ENCODE measurements at regions not wholly inside any gene's neighbourhood (a gene's known extent, or its start where the extent isn't known, plus 50 kb on each side); places are given as distances from the start of the nearest gene placed in this dataset.

DNA sequence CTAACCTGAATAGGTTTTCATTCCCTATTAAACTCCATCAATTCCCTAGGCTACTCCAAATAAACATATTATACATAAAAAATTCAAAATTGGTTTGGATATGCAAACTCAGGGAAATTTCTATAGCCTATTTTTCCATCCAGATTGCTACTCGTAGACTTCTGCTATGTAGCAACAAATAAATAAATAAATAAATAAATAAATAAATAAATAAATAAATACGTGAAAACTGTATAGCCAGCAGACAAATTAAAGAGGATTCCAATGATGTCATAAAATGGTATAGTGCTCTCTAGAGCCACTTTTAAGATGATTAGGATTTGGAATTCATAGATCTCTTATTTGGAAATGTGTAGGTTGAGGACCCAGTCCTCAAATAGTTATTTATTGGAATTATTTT, 1193.2 kb upstream of the NUDT12 start:
- Mint-ChIP-seq H3K4me3 (no peak overlapping the region), H3K4me1 (no peaks in the 10 kb centered on the region), H3K27me3 (no peaks in the 10 kb centered on the region), H3K9me3 (ENCODE audit: insufficient read depth) (no peaks in the 10 kb centered on the region), H3K27ac (no peak overlapping the region)
- no peak overlapping the region for H2AFZ ChIP-seq (ENCODE audit: insufficient read depth, low read depth, low read length, poor library complexity, severe bottlenecking)
- H3K27me3 ChIP-seq (replicated peaks in 1 of 4; ENCODE audit: control extremely low read depth in 1 of 4, control insufficient read depth in 3 of 4, insufficient read depth in 4 of 4, low read length in 3 of 4) = no peaks in the 10 kb centered on the region
- no peak overlapping the region for H3K4me2 ChIP-seq (replicated peaks; ENCODE audit: low read depth, low read length, poor library complexity, severe bottlenecking)
- no CpG with 5 or more reads among the region's 2 CpGs for WGBS (ENCODE audit: insufficient coverage)
- ChIA-PET CTCF (no interaction called here), POLR2A (no interaction called here)
- intact Hi-C loops (cut with micrococcal nuclease) = no loop called here
- DNase-seq (no peak), ATAC-seq (ENCODE audit: low read depth) (no peak)
- no peak overlapping the region for H3K4me3 ChIP-seq (ENCODE audit: control extremely low read depth in 1 of 5, extremely low read depth in 1 of 5, insufficient read depth in 1 of 5, low read depth in 2 of 5, low read length in 4 of 5)
- H3K9ac ChIP-seq (ENCODE audit: low read length) = no peak overlapping the region
- peaks cover 0 to 1% (median 0%) of the 10 kb centered on the region in 3 donors for H3K9me3 ChIP-seq (ENCODE audit: control extremely low read depth in 1 of 3, control insufficient read depth in 2 of 3, insufficient read depth in 1 of 3, low read length in 2 of 3)
- H3K36me3 ChIP-seq (replicated peaks in 1 of 2; ENCODE audit: control extremely low read depth in 1 of 2, control insufficient read depth in 1 of 2, extremely low read depth in 1 of 2, insufficient read depth in 2 of 2, low read length in 1 of 2) = no peaks in the 10 kb centered on the region
- TF ChIP-seq EZH2 (IDR thresholded peaks at IDR 0.05; ENCODE audit: borderline replicate concordance, insufficient read depth, low read depth, low read length, poor library complexity, severe bottlenecking) = no peak
- TF ChIP-seq, protein P1, sequence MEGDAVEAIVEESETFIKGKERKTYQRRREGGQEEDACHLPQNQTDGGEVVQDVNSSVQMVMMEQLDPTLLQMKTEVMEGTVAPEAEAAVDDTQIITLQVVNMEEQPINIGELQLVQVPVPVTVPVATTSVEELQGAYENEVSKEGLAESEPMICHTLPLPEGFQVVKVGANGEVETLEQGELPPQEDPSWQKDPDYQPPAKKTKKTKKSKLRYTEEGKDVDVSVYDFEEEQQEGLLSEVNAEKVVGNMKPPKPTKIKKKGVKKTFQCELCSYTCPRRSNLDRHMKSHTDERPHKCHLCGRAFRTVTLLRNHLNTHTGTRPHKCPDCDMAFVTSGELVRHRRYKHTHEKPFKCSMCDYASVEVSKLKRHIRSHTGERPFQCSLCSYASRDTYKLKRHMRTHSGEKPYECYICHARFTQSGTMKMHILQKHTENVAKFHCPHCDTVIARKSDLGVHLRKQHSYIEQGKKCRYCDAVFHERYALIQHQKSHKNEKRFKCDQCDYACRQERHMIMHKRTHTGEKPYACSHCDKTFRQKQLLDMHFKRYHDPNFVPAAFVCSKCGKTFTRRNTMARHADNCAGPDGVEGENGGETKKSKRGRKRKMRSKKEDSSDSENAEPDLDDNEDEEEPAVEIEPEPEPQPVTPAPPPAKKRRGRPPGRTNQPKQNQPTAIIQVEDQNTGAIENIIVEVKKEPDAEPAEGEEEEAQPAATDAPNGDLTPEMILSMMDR (IDR thresholded peaks at IDR 0.05) = no peak
- H3K4me1 ChIP-seq (ENCODE audit: control insufficient read depth in 2 of 2, insufficient read depth in 2 of 2, low read length in 2 of 2) = no peaks in the 10 kb centered on the region
- no peaks in the 10 kb centered on the region for H4K20me1 ChIP-seq (ENCODE audit: control insufficient read depth, insufficient read depth, low read length, poor library complexity, severe bottlenecking)
- H3K79me2 ChIP-seq (ENCODE audit: control insufficient read depth, insufficient read depth, low read length) = no peaks in the 10 kb centered on the region
- no peak overlapping the region for H3K27ac ChIP-seq (ENCODE audit: low read length in 2 of 2)

DNA sequence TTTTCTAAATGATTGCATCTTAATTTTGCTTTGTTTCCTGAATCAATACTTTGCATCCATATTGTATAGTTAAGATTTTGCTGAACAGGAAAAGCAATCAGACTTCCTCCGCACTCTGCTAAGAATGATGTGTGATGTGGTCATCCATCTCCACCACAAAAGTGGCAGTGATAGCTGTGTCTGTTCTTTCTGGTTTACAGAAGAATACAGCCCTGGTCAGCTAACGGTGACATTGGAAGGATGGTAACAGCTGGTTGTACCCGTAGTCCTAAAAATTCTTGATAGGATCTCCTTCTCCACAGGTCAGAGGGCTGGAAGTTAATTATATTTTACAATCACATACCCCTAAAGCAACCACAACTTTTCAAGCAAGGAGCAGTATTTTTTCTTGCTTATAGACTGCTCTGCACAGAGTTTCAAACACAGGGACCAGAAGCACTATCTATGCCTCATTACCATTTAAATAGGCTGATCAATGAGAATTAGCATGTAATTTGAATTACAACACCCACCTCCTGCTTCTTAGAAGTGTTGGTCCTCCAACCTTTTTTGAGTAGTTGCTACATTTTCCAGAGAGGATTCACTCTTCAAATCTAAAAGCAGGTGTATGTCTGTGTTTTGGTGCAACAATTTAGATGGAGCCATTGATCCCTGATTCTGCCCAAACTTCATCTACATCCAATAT, 1191.9 kb upstream of the NUDT12 start:
- H2AFZ ChIP-seq (ENCODE audit: insufficient read depth, low read depth, low read length, poor library complexity, severe bottlenecking) = no peak overlapping the region
- no peaks in the 10 kb centered on the region for H4K20me1 ChIP-seq (ENCODE audit: control insufficient read depth, insufficient read depth, low read length, poor library complexity, severe bottlenecking)
- no peak overlapping the region for H3K9ac ChIP-seq (ENCODE audit: low read length)
- TF ChIP-seq, protein P1 (IDR thresholded peaks at IDR 0.05) = no peak
- TF ChIP-seq EZH2 (IDR thresholded peaks at IDR 0.05; ENCODE audit: borderline replicate concordance, insufficient read depth, low read depth, low read length, poor library complexity, severe bottlenecking) = no peak
- Mint-ChIP-seq H3K4me3 (no peak overlapping the region), H3K4me1 (no peaks in the 10 kb centered on the region), H3K9me3 (ENCODE audit: insufficient read depth) (no peaks in the 10 kb centered on the region), H3K27me3 (no peaks in the 10 kb centered on the region), H3K27ac (no peak overlapping the region)
- ChIA-PET POLR2A (no interaction called here), CTCF (no interaction called here)
- H3K27ac ChIP-seq (ENCODE audit: low read length in 2 of 2) = no peak overlapping the region
- H3K4me1 ChIP-seq (ENCODE audit: control insufficient read depth in 2 of 2, insufficient read depth in 2 of 2, low read length in 2 of 2) = no peaks in the 10 kb centered on the region
- intact Hi-C loops (cut with micrococcal nuclease) = no loop called here
- no peaks in the 10 kb centered on the region for H3K27me3 ChIP-seq (replicated peaks in 1 of 4; ENCODE audit: control extremely low read depth in 1 of 4, control insufficient read depth in 3 of 4, insufficient read depth in 4 of 4, low read length in 3 of 4)
- H3K4me3 ChIP-seq (ENCODE audit: control extremely low read depth in 1 of 5, extremely low read depth in 1 of 5, insufficient read depth in 1 of 5, low read depth in 2 of 5, low read length in 4 of 5) = no peak overlapping the region
- H3K79me2 ChIP-seq (ENCODE audit: control insufficient read depth, insufficient read depth, low read length) = no peaks in the 10 kb centered on the region
- no CpG with 5 or more reads among the region's 3 CpGs for WGBS (ENCODE audit: insufficient coverage)
- DNase-seq (no peak), ATAC-seq (ENCODE audit: low read depth) (no peak)
- H3K36me3 ChIP-seq (replicated peaks in 1 of 2; ENCODE audit: control extremely low read depth in 1 of 2, control insufficient read depth in 1 of 2, extremely low read depth in 1 of 2, insufficient read depth in 2 of 2, low read length in 1 of 2) = no peaks in the 10 kb centered on the region
- no peak overlapping the region for H3K4me2 ChIP-seq (replicated peaks; ENCODE audit: low read depth, low read length, poor library complexity, severe bottlenecking)
- peaks cover 0 to 1% (median 0%) of the 10 kb centered on the region in 3 donors for H3K9me3 ChIP-seq (ENCODE audit: control extremely low read depth in 1 of 3, control insufficient read depth in 2 of 3, insufficient read depth in 1 of 3, low read length in 2 of 3)
